PC-9 (cell line): ENCODE measurements at regions not wholly inside any gene's neighbourhood (a gene's known extent, or its start where the extent isn't known, plus 50 kb on each side); places are given as distances from the start of the nearest gene placed in this dataset.

Source experiments
- BruUV-seq: library from RNA; stranded (reverse); fragments of 400-500 nt; replicated peaks from 2 replicates; lab custom pipeline; 2021; lab: Mats Ljungman, UMichigan
- CTCF ChIA-PET: fragments of 300-600 bp; sonication (Branson Sonifier 250); formaldehyde crosslinking; loops from one replicate; lab custom pipeline; 2022; ENCODE audit warnings: antibody characterized with exemption; lab: Charles Lee
- POLR2A ChIA-PET: fragments of 300-600 bp; sonication (Branson Sonifier 250); formaldehyde crosslinking; loops from one replicate; lab custom pipeline; 2022; ENCODE audit warnings: antibody characterized with exemption; ENCODE audit not compliant: unreplicated experiment; lab: Charles Lee
- DNase-seq, 2 experiments: peaks; one replicate each; pipeline versions ENCODE4 v3.0.0 to v3.0.0-alpha.2; 2015 to 2022; ENCODE audit warnings: mixed read lengths in 1 of 2
- H2AFZ ChIP-seq: fragments of 200-600 bp; sonication (generic); 2 replicates; pipeline ENCODE4 v1.8.1; 2017; ENCODE audit warnings: antibody characterized with exemption
- H3F3A ChIP-seq: fragments of 200-600 bp; sonication (generic); 2 replicates; pipeline ENCODE4 v1.8.1; 2017; ENCODE audit warnings: antibody characterized with exemption, mild to moderate bottlenecking, low read depth; ENCODE audit not compliant: insufficient read depth
- H3K27ac ChIP-seq: fragments of 200-600 bp; sonication (generic); 2 replicates; pipeline ENCODE4 v1.6.1; 2016; ENCODE audit warnings: mixed run types
- H3K27me3 ChIP-seq: fragments of 200-600 bp; sonication (generic); 2 replicates; pipeline ENCODE4 v1.6.1; 2016; ENCODE audit warnings: low read depth, mixed run types; ENCODE audit not compliant: insufficient read depth
- H3K36me3 ChIP-seq: fragments of 200-600 bp; sonication (generic); 2 replicates; pipeline ENCODE4 v1.6.1; 2016; ENCODE audit warnings: low read depth, mixed run types
- H3K4me1 ChIP-seq: fragments of 200-600 bp; sonication (generic); replicated peaks from 2 replicates; pipeline ENCODE4 v1.6.1; 2016; ENCODE audit warnings: mixed run types; ENCODE audit not compliant: insufficient read depth
- H3K4me2 ChIP-seq: fragments of 200-600 bp; sonication (generic); 2 replicates; pipeline ENCODE4 v1.6.1; 2017; ENCODE audit warnings: mixed run types
- H3K4me3 ChIP-seq: fragments of 200-600 bp; sonication (generic); 2 replicates; pipeline ENCODE4 v1.6.1; 2016; ENCODE audit warnings: mixed run types
- H3K79me2 ChIP-seq: fragments of 200-600 bp; sonication (generic); 2 replicates; pipeline ENCODE4 v1.6.1; 2017; ENCODE audit warnings: low read depth, mixed run types
- H3K9me2 ChIP-seq: fragments of 200-600 bp; sonication (generic); 2 replicates; pipeline ENCODE4 v1.8.1; 2017; ENCODE audit warnings: mild to moderate bottlenecking; ENCODE audit not compliant: insufficient read depth
- H3K9me3 ChIP-seq: fragments of 200-600 bp; sonication (generic); 2 replicates; pipeline ENCODE4 v1.8.1; 2016; ENCODE audit warnings: low read depth; ENCODE audit not compliant: insufficient read depth
- H4K20me1 ChIP-seq: fragments of 200-600 bp; sonication (generic); 2 replicates; pipeline ENCODE4 v1.8.1; 2017; ENCODE audit not compliant: insufficient read depth
- EZH2 ChIP-seq: fragments of 200-600 bp; sonication (generic); IDR thresholded peaks from 2 replicates; pipeline ENCODE4 v1.8.0; 2017; ENCODE audit warnings: antibody characterized with exemption, low read depth
- intact Hi-C: fragments of 100-400 bp; cut with micrococcal nuclease; formaldehyde crosslinking; loops from one replicate; pipeline ENCODE4 v1.10.0; 2022; ENCODE audit not compliant: unreplicated experiment
- TF ChIP-seq, protein P1 (sequence below): fragments of 200-600 bp; sonication (generic); conservative IDR thresholded peaks from 2 replicates; pipeline ENCODE4 v1.6.1; 2017; ENCODE audit warnings: mixed run types, antibody characterized with exemption, mild to moderate bottlenecking, moderate library complexity

GRCh38 chr3:18137958-18138357 lies 287.2 kb downstream of the SATB1 start:
- Histone ChIP-seq H3K79me2 (no peaks in the 10 kb centered on the region), H3F3A (peaks cover 19% of the 10 kb centered on the region; the same call in 1 of the 2 replicates), H3K36me3 (no peaks in the 10 kb centered on the region), H3K4me2 (no peak overlapping the region), H3K4me3 (no peak overlapping the region), H3K27ac (no peak overlapping the region), H4K20me1 (no peaks in the 10 kb centered on the region), H3K9me2 (no peaks in the 10 kb centered on the region), H3K27me3 (no peaks in the 10 kb centered on the region), H2AFZ (no peak overlapping the region; the same call in 1 of the 2 replicates), H3K4me1 (peaks cover 29% of the 10 kb centered on the region), H3K9me3 (peaks cover 12% of the 10 kb centered on the region; the same call in 1 of the 2 replicates)
- no peak for TF ChIP-seq EZH2
- TF ChIP-seq, protein P1, sequence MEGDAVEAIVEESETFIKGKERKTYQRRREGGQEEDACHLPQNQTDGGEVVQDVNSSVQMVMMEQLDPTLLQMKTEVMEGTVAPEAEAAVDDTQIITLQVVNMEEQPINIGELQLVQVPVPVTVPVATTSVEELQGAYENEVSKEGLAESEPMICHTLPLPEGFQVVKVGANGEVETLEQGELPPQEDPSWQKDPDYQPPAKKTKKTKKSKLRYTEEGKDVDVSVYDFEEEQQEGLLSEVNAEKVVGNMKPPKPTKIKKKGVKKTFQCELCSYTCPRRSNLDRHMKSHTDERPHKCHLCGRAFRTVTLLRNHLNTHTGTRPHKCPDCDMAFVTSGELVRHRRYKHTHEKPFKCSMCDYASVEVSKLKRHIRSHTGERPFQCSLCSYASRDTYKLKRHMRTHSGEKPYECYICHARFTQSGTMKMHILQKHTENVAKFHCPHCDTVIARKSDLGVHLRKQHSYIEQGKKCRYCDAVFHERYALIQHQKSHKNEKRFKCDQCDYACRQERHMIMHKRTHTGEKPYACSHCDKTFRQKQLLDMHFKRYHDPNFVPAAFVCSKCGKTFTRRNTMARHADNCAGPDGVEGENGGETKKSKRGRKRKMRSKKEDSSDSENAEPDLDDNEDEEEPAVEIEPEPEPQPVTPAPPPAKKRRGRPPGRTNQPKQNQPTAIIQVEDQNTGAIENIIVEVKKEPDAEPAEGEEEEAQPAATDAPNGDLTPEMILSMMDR: no peak
- intact Hi-C loops: loop anchor here (10.0 kb wide), 1 partner anchor 157 kb away; no protein-coding TSS in a partner anchor
- no TSS peak for BruUV-seq
- DNase-seq: no peak
- POLR2A ChIA-PET: no interaction called here
- CTCF ChIA-PET: no interaction called here

GRCh38 chr3:18135060-18135814 lies 289.9 kb downstream of the SATB1 start:
- H4K20me1 ChIP-seq: no peaks in the 10 kb centered on the region
- TSS peak; percentile 76 for BruUV-seq
- H3F3A ChIP-seq: peaks cover 19% of the 10 kb centered on the region; the same call in 1 of the 2 replicates
- TF ChIP-seq, protein P1: no peak
- TF ChIP-seq EZH2: no peak
- no peak overlapping the region for H3K4me3 ChIP-seq
- no peaks in the 10 kb centered on the region for H3K79me2 ChIP-seq
- no peaks in the 10 kb centered on the region for H3K9me2 ChIP-seq
- peak overlapping the region; percentile 90 for H3K27ac ChIP-seq
- H3K9me3 ChIP-seq: peaks cover 11% of the 10 kb centered on the region; the same call in 1 of the 2 replicates
- H3K4me1 ChIP-seq: peaks cover 29% of the 10 kb centered on the region
- DNase-seq: no peak
- no peaks in the 10 kb centered on the region for H3K27me3 ChIP-seq
- intact Hi-C loops: loop anchor here (2.0 to 10.0 kb wide), 2 partner anchors 36 to 160 kb away; no protein-coding TSS in a partner anchor
- no peaks in the 10 kb centered on the region for H3K36me3 ChIP-seq
- ChIA-PET CTCF (no interaction called here), POLR2A (interaction anchor here (0.8 kb wide), 1 partner anchor 19 kb away, joined by 7 read pairs; no protein-coding TSS in a partner anchor)
- peak overlapping the region; percentile 63 for H2AFZ ChIP-seq
- H3K4me2 ChIP-seq: peak overlapping the region; percentile 59

DNA sequence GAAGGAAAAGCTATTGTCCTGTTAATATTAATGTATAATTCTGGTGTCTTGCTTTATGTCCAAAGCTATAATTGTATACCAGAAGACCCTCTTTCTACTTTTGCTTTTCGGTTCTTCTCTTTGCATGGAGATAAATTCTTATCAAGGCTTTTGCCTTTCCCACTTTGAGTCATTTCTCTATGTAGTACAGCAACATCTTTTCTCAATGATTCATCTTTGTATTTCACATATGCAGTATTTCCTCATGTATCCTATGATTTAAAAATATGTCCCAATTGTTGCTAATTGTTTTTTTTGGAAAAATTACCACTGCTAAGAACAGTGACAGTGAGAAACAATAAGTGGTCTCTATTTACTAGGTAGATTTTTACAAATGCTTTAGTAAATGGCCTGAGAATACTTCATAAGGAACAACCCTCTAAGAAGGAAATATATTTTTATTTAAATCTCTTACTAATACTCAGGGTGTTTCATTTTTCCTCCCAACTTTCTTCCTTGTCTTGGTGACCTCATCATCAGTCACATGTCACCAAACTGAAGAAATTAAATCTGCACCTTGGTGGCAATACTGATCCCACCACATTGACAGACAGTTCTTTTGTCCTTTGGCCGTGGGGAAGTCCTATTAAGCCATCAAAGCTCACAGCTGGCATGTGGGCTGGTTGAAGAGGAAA lies 290.6 kb downstream of the SATB1 start:
- H3K4me3 ChIP-seq: no peak overlapping the region
- peak overlapping the region; percentile 90 for H3K27ac ChIP-seq
- peak overlapping the region; percentile 59 for H3K4me2 ChIP-seq
- H4K20me1 ChIP-seq: no peaks in the 10 kb centered on the region
- intact Hi-C loops: loop anchor here (2.0 to 10.0 kb wide), 2 partner anchors 36 to 160 kb away; no protein-coding TSS in a partner anchor
- peaks cover 11% of the 10 kb centered on the region; the same call in 1 of the 2 replicates for H3K9me3 ChIP-seq
- H3K79me2 ChIP-seq: no peaks in the 10 kb centered on the region
- peaks cover 19% of the 10 kb centered on the region; the same call in 1 of the 2 replicates for H3F3A ChIP-seq
- DNase-seq: peak; percentile 18 to 78
- POLR2A ChIA-PET: interaction anchor here (0.8 kb wide), 1 partner anchor 18 kb away, joined by 7 read pairs; no protein-coding TSS in a partner anchor
- no peaks in the 10 kb centered on the region for H3K27me3 ChIP-seq
- H3K4me1 ChIP-seq: peaks cover 29% of the 10 kb centered on the region
- no peak for TF ChIP-seq EZH2
- TF ChIP-seq, protein P1: no peak
- peak overlapping the region; percentile 63 for H2AFZ ChIP-seq
- no TSS peak for BruUV-seq
- no peaks in the 10 kb centered on the region for H3K9me2 ChIP-seq
- CTCF ChIA-PET: no interaction called here
- no peaks in the 10 kb centered on the region for H3K36me3 ChIP-seq
